ENCODE measurements at regions not wholly inside any gene's neighbourhood (a gene's known extent, or its start where the extent isn't known, plus 50 kb on each side); places are given as distances from the start of the nearest gene placed in this dataset.

DNA sequence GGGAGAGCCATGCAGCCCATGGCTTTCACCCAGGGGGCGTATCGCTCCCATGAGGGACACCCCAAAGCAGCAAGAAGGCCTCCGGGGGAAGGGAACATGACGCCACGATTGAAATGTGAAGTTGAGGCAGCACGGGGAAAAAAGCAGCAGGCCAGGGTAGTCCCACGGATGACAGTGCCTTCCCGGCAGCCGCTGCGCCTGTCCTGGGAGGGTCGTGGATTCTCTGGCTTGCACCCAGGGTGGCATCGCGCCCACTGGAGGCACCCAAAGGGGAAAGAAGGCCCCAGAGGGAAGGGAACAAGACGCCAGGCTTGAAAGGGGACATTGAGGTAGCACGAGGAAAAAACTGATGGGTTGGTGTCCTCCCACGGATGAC is 161.6 kb upstream of the ALG10B start:
- H3K4me1 Mint-ChIP-seq (ENCODE audit: low read depth) = no peaks in the 10 kb centered on the region
- peaks cover 1% of the 10 kb centered on the region for H3K27me3 Mint-ChIP-seq (ENCODE audit: insufficient read depth)
- H3K4me3 Mint-ChIP-seq = no peak overlapping the region
- H3K27ac Mint-ChIP-seq = no peak overlapping the region
- no peak for DNase-seq
- TF ChIP-seq, protein P1, sequence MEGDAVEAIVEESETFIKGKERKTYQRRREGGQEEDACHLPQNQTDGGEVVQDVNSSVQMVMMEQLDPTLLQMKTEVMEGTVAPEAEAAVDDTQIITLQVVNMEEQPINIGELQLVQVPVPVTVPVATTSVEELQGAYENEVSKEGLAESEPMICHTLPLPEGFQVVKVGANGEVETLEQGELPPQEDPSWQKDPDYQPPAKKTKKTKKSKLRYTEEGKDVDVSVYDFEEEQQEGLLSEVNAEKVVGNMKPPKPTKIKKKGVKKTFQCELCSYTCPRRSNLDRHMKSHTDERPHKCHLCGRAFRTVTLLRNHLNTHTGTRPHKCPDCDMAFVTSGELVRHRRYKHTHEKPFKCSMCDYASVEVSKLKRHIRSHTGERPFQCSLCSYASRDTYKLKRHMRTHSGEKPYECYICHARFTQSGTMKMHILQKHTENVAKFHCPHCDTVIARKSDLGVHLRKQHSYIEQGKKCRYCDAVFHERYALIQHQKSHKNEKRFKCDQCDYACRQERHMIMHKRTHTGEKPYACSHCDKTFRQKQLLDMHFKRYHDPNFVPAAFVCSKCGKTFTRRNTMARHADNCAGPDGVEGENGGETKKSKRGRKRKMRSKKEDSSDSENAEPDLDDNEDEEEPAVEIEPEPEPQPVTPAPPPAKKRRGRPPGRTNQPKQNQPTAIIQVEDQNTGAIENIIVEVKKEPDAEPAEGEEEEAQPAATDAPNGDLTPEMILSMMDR (IDR thresholded peaks at IDR 0.05) = no peak
- H3K9me3 Mint-ChIP-seq = peaks cover 68% of the 10 kb centered on the region
- H3K36me3 Mint-ChIP-seq (ENCODE audit: low read depth) = no peaks in the 10 kb centered on the region; the same call in 1 of the 2 replicates

DNA sequence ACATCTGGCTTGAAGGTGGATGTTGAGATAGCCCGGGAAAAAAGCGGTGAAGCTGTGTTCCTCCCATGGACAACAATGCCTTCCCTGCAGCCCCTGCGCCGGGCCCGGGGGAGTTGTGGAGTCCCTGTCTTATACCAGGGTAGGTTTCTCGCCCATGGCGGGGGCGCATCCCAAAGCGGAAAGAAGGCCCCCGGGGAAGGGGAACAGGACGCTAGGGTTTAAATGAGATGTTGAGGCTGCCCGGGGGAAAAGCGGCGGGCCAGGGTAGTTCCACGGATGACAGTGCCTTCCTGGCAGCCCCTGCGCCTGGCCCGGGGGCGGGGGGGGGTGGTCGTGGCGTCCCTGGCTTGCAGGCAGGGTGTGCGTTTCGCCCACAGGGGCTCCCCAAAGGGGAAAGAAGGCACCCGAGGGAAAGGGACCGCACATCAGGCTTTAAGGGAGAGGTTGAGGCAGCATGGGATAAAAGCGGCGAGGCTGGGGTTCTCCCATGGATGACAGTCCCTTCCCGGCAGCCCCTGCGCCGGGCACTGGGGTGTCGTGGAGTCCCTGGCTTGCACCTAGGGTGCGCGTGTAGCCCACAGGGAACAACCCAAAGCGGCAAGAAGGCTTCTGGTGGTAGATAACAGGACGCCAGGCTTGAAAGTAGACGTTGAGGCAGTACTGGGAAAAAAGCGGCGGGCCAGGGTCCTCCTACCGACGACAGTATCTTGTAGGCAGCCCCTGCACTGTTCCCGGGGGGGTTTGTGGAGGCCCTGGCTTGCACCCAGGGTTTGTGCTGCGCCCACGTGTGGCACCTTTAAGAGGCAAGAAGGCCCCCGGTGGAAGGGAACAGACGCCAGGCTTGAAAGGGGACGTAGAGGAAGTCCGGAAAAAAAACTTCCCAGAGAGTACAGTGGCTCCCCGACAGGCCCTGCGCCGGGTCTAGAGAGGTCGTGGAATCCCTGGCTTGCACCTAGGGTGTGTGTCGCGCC is 160.8 kb upstream of the ALG10B start:
- H3K4me3 Mint-ChIP-seq = no peak overlapping the region
- no peaks in the 10 kb centered on the region for H3K4me1 Mint-ChIP-seq (ENCODE audit: low read depth)
- DNase-seq = no peak
- H3K27me3 Mint-ChIP-seq (ENCODE audit: insufficient read depth) = no peaks in the 10 kb centered on the region; the same call in 1 of the 2 replicates
- peaks cover 62% of the 10 kb centered on the region for H3K9me3 Mint-ChIP-seq
- TF ChIP-seq, protein P1 (IDR thresholded peaks at IDR 0.05) = no peak
- H3K36me3 Mint-ChIP-seq (ENCODE audit: low read depth) = no peaks in the 10 kb centered on the region; the same call in 1 of the 2 replicates
- H3K27ac Mint-ChIP-seq = no peak overlapping the region

DNA sequence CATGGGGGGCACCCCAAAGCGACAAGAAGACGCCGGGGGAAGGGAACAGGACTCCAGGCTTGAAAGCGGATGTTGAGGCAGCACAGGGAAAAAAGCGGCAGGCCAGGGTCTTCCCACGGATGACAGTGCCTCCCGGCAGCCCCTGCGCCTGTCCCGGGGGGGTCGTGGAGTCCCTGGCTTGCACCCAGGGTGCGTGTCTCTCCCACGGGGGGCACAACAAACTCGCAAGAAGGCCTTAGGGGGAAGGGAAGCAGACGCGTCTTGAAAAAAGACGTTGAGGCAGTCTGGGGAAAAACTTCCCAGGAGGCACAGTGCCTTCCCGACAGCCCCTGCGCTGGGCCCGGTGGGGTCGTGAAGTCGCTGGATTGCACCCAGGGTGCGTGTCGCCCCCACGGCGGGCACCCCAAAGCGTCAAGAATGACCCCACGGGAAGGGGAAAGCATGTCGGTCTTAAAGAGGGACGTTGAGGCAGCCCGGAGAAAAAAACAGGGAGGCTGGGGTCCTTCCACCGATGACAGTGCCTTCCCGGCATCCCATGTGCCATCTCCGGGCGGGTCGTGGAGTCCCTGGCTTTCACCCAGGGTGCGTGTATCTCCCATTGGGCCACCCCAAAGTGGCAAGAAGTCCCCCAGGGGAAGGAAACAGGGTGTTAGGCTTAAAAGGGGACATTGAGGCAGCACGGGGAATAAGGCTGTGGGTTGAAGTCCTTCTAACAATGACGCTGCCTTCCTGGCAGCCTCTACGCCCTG is 159.9 kb upstream of the ALG10B start:
- no peaks in the 10 kb centered on the region; the same call in 1 of the 2 replicates for H3K36me3 Mint-ChIP-seq (ENCODE audit: low read depth)
- no peak overlapping the region for H3K27ac Mint-ChIP-seq
- peaks cover 55% of the 10 kb centered on the region for H3K9me3 Mint-ChIP-seq
- TF ChIP-seq, protein P1 (IDR thresholded peaks at IDR 0.05) = no peak
- H3K4me3 Mint-ChIP-seq = no peak overlapping the region
- DNase-seq = no peak
- H3K27me3 Mint-ChIP-seq (ENCODE audit: insufficient read depth) = no peaks in the 10 kb centered on the region; the same call in 1 of the 2 replicates
- no peaks in the 10 kb centered on the region for H3K4me1 Mint-ChIP-seq (ENCODE audit: low read depth)

DNA sequence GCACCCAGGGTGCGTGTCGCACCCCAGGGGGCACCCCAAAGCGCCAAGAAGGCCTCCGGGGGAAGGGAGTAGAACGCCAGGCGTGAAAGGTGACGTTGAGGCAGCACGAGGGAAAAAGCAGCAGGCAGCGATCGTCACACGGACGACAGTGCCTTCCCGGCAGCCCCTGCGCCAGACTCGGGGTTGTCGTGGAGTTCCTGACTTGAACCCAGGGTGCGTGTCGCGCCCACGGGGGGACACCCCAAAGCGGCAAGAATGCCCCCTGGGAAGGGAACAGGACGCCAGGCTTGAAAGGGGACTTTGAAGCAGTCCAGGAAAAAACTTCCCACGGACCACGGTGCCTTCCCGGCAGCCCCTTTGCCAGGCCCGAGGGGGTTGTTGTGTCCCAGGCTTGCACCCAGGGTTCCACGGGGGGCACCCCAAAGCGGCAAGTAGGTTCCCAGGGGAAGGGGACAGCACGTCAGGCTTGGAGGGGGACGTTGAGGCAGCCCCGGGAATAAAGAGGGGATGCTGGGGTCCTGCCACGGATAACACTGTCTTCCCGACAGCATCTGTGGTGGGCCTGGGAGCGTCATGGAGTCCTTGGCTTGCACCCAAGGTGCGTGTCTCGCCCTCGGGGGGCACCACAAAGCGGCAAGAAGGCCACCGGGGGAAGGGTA is 159.2 kb upstream of the ALG10B start:
- TF ChIP-seq, protein P1 (IDR thresholded peaks at IDR 0.05) = no peak
- Mint-ChIP-seq H3K4me1 (ENCODE audit: low read depth) (no peaks in the 10 kb centered on the region), H3K4me3 (no peak overlapping the region), H3K36me3 (ENCODE audit: low read depth) (no peaks in the 10 kb centered on the region; the same call in 1 of the 2 replicates), H3K27ac (no peak overlapping the region), H3K9me3 (peaks cover 55% of the 10 kb centered on the region), H3K27me3 (ENCODE audit: insufficient read depth) (no peaks in the 10 kb centered on the region; the same call in 1 of the 2 replicates)
- no peak for DNase-seq

DNA sequence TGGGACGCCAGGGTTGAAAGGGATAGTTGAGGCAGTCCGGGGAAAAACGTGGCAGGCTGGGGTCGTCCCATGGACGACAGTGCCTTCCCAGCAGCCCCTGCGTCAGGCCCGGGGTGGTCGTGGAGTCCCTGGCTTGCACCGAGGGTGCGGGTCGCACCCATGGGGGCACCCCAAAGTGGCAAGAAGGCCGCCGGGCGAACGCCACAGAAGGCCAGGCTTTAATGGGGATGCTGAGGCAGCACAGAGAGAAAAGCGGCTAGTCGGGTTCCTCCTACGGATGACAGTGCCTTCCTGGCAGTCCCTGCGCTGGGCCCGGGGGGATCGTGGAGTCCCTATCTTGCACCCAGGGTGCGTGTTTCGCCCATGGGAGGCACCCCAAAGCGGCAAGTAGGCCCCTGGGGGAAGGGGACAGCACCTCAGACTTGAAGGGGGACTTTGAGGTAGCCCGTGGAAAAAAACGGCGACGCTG is 158.6 kb upstream of the ALG10B start:
- TF ChIP-seq, protein P1 (IDR thresholded peaks at IDR 0.05) = no peak
- H3K9me3 Mint-ChIP-seq = peaks cover 60% of the 10 kb centered on the region
- DNase-seq = no peak
- H3K4me3 Mint-ChIP-seq = no peak overlapping the region
- H3K36me3 Mint-ChIP-seq (ENCODE audit: low read depth) = no peaks in the 10 kb centered on the region; the same call in 1 of the 2 replicates
- no peaks in the 10 kb centered on the region for H3K4me1 Mint-ChIP-seq (ENCODE audit: low read depth)
- H3K27ac Mint-ChIP-seq = no peak overlapping the region
- no peaks in the 10 kb centered on the region; the same call in 1 of the 2 replicates for H3K27me3 Mint-ChIP-seq (ENCODE audit: insufficient read depth)

Measured in HFFc6 (cell line).